Neuron (in vitro differentiated cells): ENCODE measurements at regions not wholly inside any gene's neighbourhood (a gene's known extent, or its start where the extent isn't known, plus 50 kb on each side); places are given as distances from the start of the nearest gene placed in this dataset.

ENCODE experiments used
- H2AFZ ChIP-seq: one replicate; pipeline ENCODE4 v1.6.1; 2013; ENCODE audit warnings: low read depth, mild to moderate bottlenecking, inconsistent platforms, low read length, moderate library complexity
- H3K27me3 ChIP-seq: one replicate; pipeline ENCODE4 v1.6.1; 2013; ENCODE audit warnings: low read length; ENCODE audit not compliant: insufficient read depth
- H3K36me3 ChIP-seq: one replicate; pipeline ENCODE4 v1.6.1; 2013; ENCODE audit warnings: low read length; ENCODE audit not compliant: insufficient read depth
- H3K4me1 ChIP-seq: one replicate; pipeline ENCODE4 v1.6.1; 2013; ENCODE audit warnings: low read length; ENCODE audit not compliant: insufficient read depth
- H3K4me3 ChIP-seq: 2 replicates; pipeline ENCODE4 v1.5.1; 2013; ENCODE audit warnings: mild to moderate bottlenecking, low read length, moderate library complexity
- H3K9me3 ChIP-seq: one replicate; pipeline ENCODE4 v1.6.1; 2013; ENCODE audit warnings: low read length

GRCh38 chr10:3399756-3400155, 227.2 kb upstream of the PITRM1 start:
- peaks cover 3% of the 10 kb centered on the region for H3K9me3 ChIP-seq
- no peaks in the 10 kb centered on the region for H3K36me3 ChIP-seq
- no peaks in the 10 kb centered on the region for H3K27me3 ChIP-seq
- H3K4me3 ChIP-seq: no peak overlapping the region
- H2AFZ ChIP-seq: no peak overlapping the region
- H3K4me1 ChIP-seq: peaks cover 13% of the 10 kb centered on the region

GRCh38 chr10:3398825-3399646, 226.5 kb upstream of the PITRM1 start:
- H3K9me3 ChIP-seq: peaks cover 6% of the 10 kb centered on the region
- peaks cover 13% of the 10 kb centered on the region for H3K4me1 ChIP-seq
- no peaks in the 10 kb centered on the region for H3K36me3 ChIP-seq
- H3K27me3 ChIP-seq: no peaks in the 10 kb centered on the region
- H2AFZ ChIP-seq: no peak overlapping the region
- H3K4me3 ChIP-seq: no peak overlapping the region

- Histone ChIP-seq H3K4me3 (no peak overlapping the region), H3K36me3 (no peaks in the 10 kb centered on the region), H3K4me1 (peaks cover 13% of the 10 kb centered on the region), H3K9me3 (peaks cover 6% of the 10 kb centered on the region), H2AFZ (no peak overlapping the region), H3K27me3 (no peaks in the 10 kb centered on the region)
Measured at GRCh38 chr10:3397846-3398245, 225.3 kb upstream of the PITRM1 start.

GRCh38 chr10:3397231-3397630, 224.6 kb upstream of the PITRM1 start:
- Histone ChIP-seq H3K36me3 (no peaks in the 10 kb centered on the region), H3K27me3 (no peaks in the 10 kb centered on the region), H3K4me1 (peaks cover 13% of the 10 kb centered on the region), H3K9me3 (peaks cover 6% of the 10 kb centered on the region), H3K4me3 (no peak overlapping the region), H2AFZ (no peak overlapping the region)

GRCh38 chr10:3396116-3396515, 223.5 kb upstream of the PITRM1 start:
- H3K27me3 ChIP-seq: no peaks in the 10 kb centered on the region
- H2AFZ ChIP-seq: no peak overlapping the region
- H3K4me1 ChIP-seq: peaks cover 13% of the 10 kb centered on the region
- H3K36me3 ChIP-seq: no peaks in the 10 kb centered on the region
- no peak overlapping the region for H3K4me3 ChIP-seq
- H3K9me3 ChIP-seq: peaks cover 6% of the 10 kb centered on the region

- H3K36me3 ChIP-seq: no peaks in the 10 kb centered on the region
- no peak overlapping the region for H3K4me3 ChIP-seq
- no peaks in the 10 kb centered on the region for H3K27me3 ChIP-seq
- H2AFZ ChIP-seq: no peak overlapping the region
- H3K9me3 ChIP-seq: peaks cover 6% of the 10 kb centered on the region
- H3K4me1 ChIP-seq: peaks cover 12% of the 10 kb centered on the region
Measured at GRCh38 chr10:3395458-3395861, 222.9 kb upstream of the PITRM1 start.

GRCh38 chr10:3395041-3395440, 222.5 kb upstream of the PITRM1 start:
- Histone ChIP-seq H3K27me3 (no peaks in the 10 kb centered on the region), H2AFZ (no peak overlapping the region), H3K4me1 (peaks cover 8% of the 10 kb centered on the region), H3K9me3 (peaks cover 6% of the 10 kb centered on the region), H3K36me3 (no peaks in the 10 kb centered on the region), H3K4me3 (no peak overlapping the region)

- Histone ChIP-seq H3K4me3 (no peak overlapping the region), H3K9me3 (peaks cover 3% of the 10 kb centered on the region), H3K36me3 (no peaks in the 10 kb centered on the region), H3K4me1 (no peaks in the 10 kb centered on the region), H3K27me3 (no peaks in the 10 kb centered on the region), H2AFZ (no peak overlapping the region)
Measured at GRCh38 chr10:3393958-3394357, 221.4 kb upstream of the PITRM1 start.

GRCh38 chr10:3391657-3392056, 219.1 kb upstream of the PITRM1 start:
- Histone ChIP-seq H3K27me3 (no peaks in the 10 kb centered on the region), H2AFZ (no peak overlapping the region), H3K36me3 (no peaks in the 10 kb centered on the region), H3K4me3 (no peak overlapping the region), H3K9me3 (peaks cover 3% of the 10 kb centered on the region), H3K4me1 (no peaks in the 10 kb centered on the region)

- Histone ChIP-seq H3K9me3 (no peaks in the 10 kb centered on the region), H3K36me3 (no peaks in the 10 kb centered on the region), H2AFZ (no peak overlapping the region), H3K4me3 (no peak overlapping the region), H3K4me1 (no peaks in the 10 kb centered on the region), H3K27me3 (no peaks in the 10 kb centered on the region)
Measured at GRCh38 chr10:3389130-3389529, 216.5 kb upstream of the PITRM1 start.

GRCh38 chr10:3385487-3385886, 212.9 kb upstream of the PITRM1 start:
- no peaks in the 10 kb centered on the region for H3K9me3 ChIP-seq
- H3K27me3 ChIP-seq: no peaks in the 10 kb centered on the region
- H3K4me1 ChIP-seq: no peaks in the 10 kb centered on the region
- no peaks in the 10 kb centered on the region for H3K36me3 ChIP-seq
- no peak overlapping the region for H2AFZ ChIP-seq
- no peak overlapping the region for H3K4me3 ChIP-seq

- Histone ChIP-seq H3K9me3 (peaks cover 2% of the 10 kb centered on the region), H3K27me3 (no peaks in the 10 kb centered on the region), H3K4me1 (no peaks in the 10 kb centered on the region), H3K36me3 (no peaks in the 10 kb centered on the region), H3K4me3 (no peak overlapping the region), H2AFZ (no peak overlapping the region)
Measured at GRCh38 chr10:3382092-3382491, 209.5 kb upstream of the PITRM1 start.

GRCh38 chr10:3380406-3381050, 207.9 kb upstream of the PITRM1 start:
- no peak overlapping the region for H2AFZ ChIP-seq
- peaks cover 2% of the 10 kb centered on the region for H3K9me3 ChIP-seq
- H3K27me3 ChIP-seq: no peaks in the 10 kb centered on the region
- no peaks in the 10 kb centered on the region for H3K36me3 ChIP-seq
- H3K4me3 ChIP-seq: no peak overlapping the region
- H3K4me1 ChIP-seq: no peaks in the 10 kb centered on the region
